ENCODE measurements at regions not wholly inside any gene's neighbourhood (a gene's known extent, or its start where the extent isn't known, plus 50 kb on each side); places are given as distances from the start of the nearest gene placed in this dataset.

GRCh38 chr3:84905556-84905920 is 53.3 kb upstream of the CADM2 start:
- TF ChIP-seq CTCF (conservative IDR thresholded peaks at IDR 0.05; ENCODE audit: low read depth, low read length): no peak
- no peak for TF ChIP-seq CHD1 (IDR thresholded peaks at IDR 0.05; ENCODE audit: low read depth, low read length)
- no peak for TF ChIP-seq MAZ (IDR thresholded peaks at IDR 0.05; ENCODE audit: borderline replicate concordance, low read depth, low read length)
- TF ChIP-seq POLR2A (IDR thresholded peaks at IDR 0.05; ENCODE audit: low read depth, low read length): no peak
- TF ChIP-seq SMC3 (IDR thresholded peaks at IDR 0.05; ENCODE audit: low read depth, low read length): no peak
- TF ChIP-seq NFE2L2 (IDR thresholded peaks at IDR 0.05; ENCODE audit: low read depth, low read length): no peak
- no peak for TF ChIP-seq MAFK (IDR thresholded peaks at IDR 0.05; ENCODE audit: low read depth, low read length)
- TF ChIP-seq USF2 (IDR thresholded peaks at IDR 0.05; ENCODE audit: low read depth, low read length): no peak
- no peak for TF ChIP-seq MXI1 (IDR thresholded peaks at IDR 0.05; ENCODE audit: borderline replicate concordance, low read depth, low read length)
- no peak for TF ChIP-seq CEBPB (IDR thresholded peaks at IDR 0.05; ENCODE audit: low read depth, low read length)

Data from IMR-90 (cell line).